Progenitor cell of endocrine pancreas (in vitro differentiated cells): ENCODE measurements at regions not wholly inside any gene's neighbourhood (a gene's known extent, or its start where the extent isn't known, plus 50 kb on each side); places are given as distances from the start of the nearest gene placed in this dataset.

Experiments used
- DNase-seq: peaks from one replicate; pipeline ENCODE4 v3.0.0; 2021; ENCODE audit warnings: low spot score; ENCODE audit not compliant: unreplicated experiment
- H3K27ac Mint-ChIP-seq: 2 replicates; pipeline ENCODE4 v1.8.0; 2021; ENCODE audit warnings: mild to moderate bottlenecking, moderate library complexity, mixed read lengths
- H3K27me3 Mint-ChIP-seq: 2 replicates; pipeline ENCODE4 v1.8.0; 2021; ENCODE audit warnings: mixed read lengths
- H3K36me3 Mint-ChIP-seq: 2 replicates; pipeline ENCODE4 v1.8.0; 2022; ENCODE audit warnings: mixed read lengths; ENCODE audit not compliant: insufficient read depth
- H3K4me1 Mint-ChIP-seq: 2 replicates; pipeline ENCODE4 v1.8.0; 2021; ENCODE audit warnings: low read depth, mixed read lengths
- H3K4me3 Mint-ChIP-seq: 2 replicates; pipeline ENCODE4 v1.8.0; 2021; ENCODE audit warnings: low read depth, mild to moderate bottlenecking, moderate library complexity, mixed read lengths
- H3K9me3 Mint-ChIP-seq: 2 replicates; pipeline ENCODE4 v1.8.0; 2021; ENCODE audit warnings: low read depth, mixed read lengths
- TF ChIP-seq, protein P1 (sequence below): fragments of 200-600 bp; sonication (generic); IDR thresholded peaks from one replicate; pipeline ENCODE4 v1.5.0; 2021; ENCODE audit warnings: antibody characterized with exemption, mild to moderate bottlenecking; ENCODE audit not compliant: unreplicated experiment

DNA sequence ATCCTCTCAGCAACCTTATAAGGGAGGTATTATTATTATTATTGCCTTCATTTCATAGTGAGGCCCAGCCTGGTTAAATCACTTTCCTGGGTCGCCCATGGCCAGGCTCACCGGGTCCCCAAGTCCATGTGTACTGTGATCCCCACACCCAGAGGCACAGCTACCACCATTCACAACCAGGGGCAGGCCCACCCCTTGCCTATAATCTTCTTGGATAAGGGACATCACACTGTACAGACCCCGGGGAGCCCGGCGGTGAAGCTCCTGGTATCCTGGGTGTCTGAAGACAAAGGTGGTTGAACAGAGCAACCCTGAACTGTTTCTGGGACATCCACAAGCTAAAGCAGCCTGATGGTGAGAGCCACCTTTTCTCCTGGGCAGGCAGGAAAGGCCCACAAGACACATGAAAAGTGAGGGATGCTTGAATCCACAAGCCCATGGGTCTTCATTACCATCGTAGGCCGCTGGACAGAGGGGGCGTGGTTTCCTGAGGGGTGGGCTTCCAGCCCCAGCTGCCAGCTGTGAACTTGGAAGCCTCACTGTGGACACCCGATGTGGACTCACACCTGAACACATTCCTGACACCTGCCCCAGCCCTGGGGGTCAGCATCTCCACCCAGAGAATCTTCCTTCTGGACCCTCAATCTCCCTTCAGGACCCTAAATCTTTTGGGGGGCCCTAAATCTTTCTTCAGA, 185.5 kb upstream of the PMEPA1 start:
- Mint-ChIP-seq H3K27me3 (peaks cover 32% of the 10 kb centered on the region), H3K9me3 (no peaks in the 10 kb centered on the region), H3K36me3 (no peaks in the 10 kb centered on the region), H3K27ac (no peak overlapping the region), H3K4me3 (no peak overlapping the region), H3K4me1 (no peaks in the 10 kb centered on the region)
- TF ChIP-seq, protein P1, sequence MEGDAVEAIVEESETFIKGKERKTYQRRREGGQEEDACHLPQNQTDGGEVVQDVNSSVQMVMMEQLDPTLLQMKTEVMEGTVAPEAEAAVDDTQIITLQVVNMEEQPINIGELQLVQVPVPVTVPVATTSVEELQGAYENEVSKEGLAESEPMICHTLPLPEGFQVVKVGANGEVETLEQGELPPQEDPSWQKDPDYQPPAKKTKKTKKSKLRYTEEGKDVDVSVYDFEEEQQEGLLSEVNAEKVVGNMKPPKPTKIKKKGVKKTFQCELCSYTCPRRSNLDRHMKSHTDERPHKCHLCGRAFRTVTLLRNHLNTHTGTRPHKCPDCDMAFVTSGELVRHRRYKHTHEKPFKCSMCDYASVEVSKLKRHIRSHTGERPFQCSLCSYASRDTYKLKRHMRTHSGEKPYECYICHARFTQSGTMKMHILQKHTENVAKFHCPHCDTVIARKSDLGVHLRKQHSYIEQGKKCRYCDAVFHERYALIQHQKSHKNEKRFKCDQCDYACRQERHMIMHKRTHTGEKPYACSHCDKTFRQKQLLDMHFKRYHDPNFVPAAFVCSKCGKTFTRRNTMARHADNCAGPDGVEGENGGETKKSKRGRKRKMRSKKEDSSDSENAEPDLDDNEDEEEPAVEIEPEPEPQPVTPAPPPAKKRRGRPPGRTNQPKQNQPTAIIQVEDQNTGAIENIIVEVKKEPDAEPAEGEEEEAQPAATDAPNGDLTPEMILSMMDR, result no peak
- no peak for DNase-seq

DNA sequence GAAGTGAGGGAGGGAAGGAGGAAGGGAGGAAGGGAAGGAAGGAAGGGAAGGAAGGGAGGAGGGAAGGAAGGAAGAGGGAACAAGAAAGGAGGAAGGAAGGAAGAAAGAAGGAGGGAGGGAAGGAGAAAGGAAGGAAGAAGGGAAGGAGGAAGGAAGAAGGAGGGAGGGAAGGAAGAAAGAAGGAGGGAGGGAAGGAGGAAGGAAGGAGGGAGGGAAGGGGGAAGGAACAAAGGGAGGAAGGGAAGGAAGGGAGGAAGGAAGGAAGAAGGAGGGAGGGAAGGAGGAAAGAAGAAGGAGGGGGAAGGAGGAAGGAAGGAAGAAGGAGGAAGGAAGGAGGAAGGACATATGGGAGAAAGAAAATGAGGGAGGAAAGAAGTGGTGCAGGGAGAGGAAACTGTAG, 184.7 kb upstream of the PMEPA1 start:
- H3K9me3 Mint-ChIP-seq, result no peaks in the 10 kb centered on the region
- H3K36me3 Mint-ChIP-seq, result no peaks in the 10 kb centered on the region
- H3K4me1 Mint-ChIP-seq, result no peaks in the 10 kb centered on the region
- DNase-seq, result no peak
- H3K27ac Mint-ChIP-seq, result no peak overlapping the region
- no peak overlapping the region for H3K4me3 Mint-ChIP-seq
- H3K27me3 Mint-ChIP-seq, result peaks cover 36% of the 10 kb centered on the region
- TF ChIP-seq, protein P1, result no peak

DNA sequence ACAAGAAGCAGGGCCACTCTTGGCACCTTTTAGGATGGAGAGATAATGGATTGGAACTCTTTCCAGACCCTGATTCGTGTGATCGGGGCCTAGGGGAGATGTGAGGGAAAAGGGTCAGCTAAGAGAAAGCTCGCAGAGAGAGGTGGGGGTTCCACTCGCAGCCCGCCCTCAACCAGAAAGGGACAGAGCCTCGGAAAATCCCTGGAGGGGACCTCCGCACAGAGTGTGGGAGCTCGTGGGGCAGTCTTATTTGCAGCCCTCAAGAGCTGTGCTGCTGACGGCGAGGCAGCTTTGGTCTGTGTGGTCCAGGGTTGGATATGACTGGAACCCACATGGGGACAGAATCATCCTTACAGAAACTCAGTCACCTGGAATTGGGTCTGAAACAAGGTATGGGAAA, 184.3 kb upstream of the PMEPA1 start:
- H3K36me3 Mint-ChIP-seq, result no peaks in the 10 kb centered on the region
- H3K27ac Mint-ChIP-seq, result no peak overlapping the region
- no peak overlapping the region for H3K4me3 Mint-ChIP-seq
- H3K9me3 Mint-ChIP-seq, result no peaks in the 10 kb centered on the region
- DNase-seq, result no peak
- TF ChIP-seq, protein P1, result no peak
- peaks cover 36% of the 10 kb centered on the region for H3K27me3 Mint-ChIP-seq
- no peaks in the 10 kb centered on the region for H3K4me1 Mint-ChIP-seq

DNA sequence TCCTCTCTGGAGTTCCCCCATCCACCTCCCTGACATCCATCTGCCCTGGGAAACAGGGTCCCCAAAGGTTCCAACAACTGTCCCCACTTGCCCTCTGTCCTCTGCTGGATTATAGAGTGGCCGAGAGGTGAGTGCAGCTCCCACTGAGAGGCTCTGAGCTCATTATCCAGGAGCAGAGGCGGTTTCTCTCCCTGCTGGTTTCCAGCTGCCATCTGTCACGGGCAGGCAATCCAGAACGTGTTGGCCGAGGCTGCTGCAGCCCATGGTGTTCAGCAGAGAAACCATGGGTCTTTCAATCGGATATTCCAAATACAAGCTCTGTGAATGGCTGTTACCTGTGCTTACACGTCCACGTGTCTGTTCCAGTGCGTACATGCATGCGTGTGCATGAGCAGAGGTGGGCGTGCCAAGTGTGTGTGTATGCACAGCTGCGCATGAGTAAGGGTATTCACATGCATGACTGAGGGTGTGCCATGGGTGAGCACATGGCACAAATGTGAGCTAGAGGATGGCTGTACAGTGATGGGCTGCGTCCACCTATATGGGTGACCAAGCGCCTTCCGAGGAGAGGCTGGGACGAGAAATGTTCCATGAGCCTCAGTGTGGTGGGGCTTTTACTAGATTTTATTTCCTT, 183.7 kb upstream of the PMEPA1 start:
- no peaks in the 10 kb centered on the region for H3K9me3 Mint-ChIP-seq
- no peaks in the 10 kb centered on the region for H3K36me3 Mint-ChIP-seq
- DNase-seq, result no peak
- H3K27me3 Mint-ChIP-seq, result peaks cover 33% of the 10 kb centered on the region
- H3K4me1 Mint-ChIP-seq, result no peaks in the 10 kb centered on the region
- H3K4me3 Mint-ChIP-seq, result no peak overlapping the region
- TF ChIP-seq, protein P1, result no peak
- H3K27ac Mint-ChIP-seq, result no peak overlapping the region

DNA sequence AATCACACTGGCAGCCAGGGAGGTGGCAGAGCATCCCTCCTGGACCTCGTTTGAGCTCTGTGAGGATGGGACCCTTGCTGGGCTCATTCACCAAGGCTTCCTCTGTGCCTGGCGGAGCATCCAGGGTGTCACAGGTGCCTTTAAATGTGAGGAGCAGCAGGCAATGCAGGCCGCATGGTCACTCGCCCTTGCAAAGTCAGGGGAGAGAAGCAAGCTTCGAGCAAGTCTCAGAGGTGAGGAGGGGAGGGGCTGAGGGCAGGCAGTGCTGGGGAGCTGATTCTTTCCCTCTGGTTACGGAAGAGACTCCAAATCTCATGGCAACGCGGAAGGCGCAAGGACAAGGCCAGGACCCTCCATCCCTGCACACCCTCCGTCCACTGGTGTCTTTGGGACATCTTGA, 182.7 kb upstream of the PMEPA1 start:
- TF ChIP-seq, protein P1, result no peak
- Mint-ChIP-seq H3K4me3 (no peak overlapping the region), H3K4me1 (no peaks in the 10 kb centered on the region), H3K9me3 (peaks cover 9% of the 10 kb centered on the region), H3K27ac (no peak overlapping the region), H3K27me3 (peaks cover 33% of the 10 kb centered on the region), H3K36me3 (no peaks in the 10 kb centered on the region)
- no peak for DNase-seq
